ENCODE measurements at regions not wholly inside any gene's neighbourhood (a gene's known extent, or its start where the extent isn't known, plus 50 kb on each side); places are given as distances from the start of the nearest gene placed in this dataset.

DNA sequence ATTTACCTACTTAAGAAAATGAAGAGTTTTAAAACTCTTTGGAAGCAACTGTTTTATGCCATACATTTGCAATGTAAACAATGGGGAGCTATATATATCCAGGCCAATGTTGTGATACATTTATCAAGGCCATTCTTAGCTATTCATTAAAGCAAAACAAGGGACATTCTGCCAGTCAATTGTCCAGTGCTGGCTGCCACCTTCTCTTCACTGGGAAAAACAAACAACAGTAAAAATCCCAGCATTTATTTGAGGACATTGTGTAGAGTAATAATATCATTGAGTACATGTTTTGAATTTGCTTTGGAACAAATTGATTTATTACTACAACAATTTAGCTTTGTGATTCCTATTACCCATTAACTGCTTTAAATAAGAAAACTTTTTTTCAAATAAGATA lies 1107.4 kb downstream of the DTWD2 start:
- DNase-seq (ENCODE audit: low spot score) = no peak
- in situ Hi-C loops (cut with MboI; ENCODE audit: low sequenced_read_pairs, unreplicated experiment) = no loop called here
- TF ChIP-seq, protein P1, sequence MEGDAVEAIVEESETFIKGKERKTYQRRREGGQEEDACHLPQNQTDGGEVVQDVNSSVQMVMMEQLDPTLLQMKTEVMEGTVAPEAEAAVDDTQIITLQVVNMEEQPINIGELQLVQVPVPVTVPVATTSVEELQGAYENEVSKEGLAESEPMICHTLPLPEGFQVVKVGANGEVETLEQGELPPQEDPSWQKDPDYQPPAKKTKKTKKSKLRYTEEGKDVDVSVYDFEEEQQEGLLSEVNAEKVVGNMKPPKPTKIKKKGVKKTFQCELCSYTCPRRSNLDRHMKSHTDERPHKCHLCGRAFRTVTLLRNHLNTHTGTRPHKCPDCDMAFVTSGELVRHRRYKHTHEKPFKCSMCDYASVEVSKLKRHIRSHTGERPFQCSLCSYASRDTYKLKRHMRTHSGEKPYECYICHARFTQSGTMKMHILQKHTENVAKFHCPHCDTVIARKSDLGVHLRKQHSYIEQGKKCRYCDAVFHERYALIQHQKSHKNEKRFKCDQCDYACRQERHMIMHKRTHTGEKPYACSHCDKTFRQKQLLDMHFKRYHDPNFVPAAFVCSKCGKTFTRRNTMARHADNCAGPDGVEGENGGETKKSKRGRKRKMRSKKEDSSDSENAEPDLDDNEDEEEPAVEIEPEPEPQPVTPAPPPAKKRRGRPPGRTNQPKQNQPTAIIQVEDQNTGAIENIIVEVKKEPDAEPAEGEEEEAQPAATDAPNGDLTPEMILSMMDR (IDR thresholded peaks at IDR 0.05; ENCODE audit: borderline replicate concordance, control extremely low read depth, extremely low read depth, insufficient read depth, missing control alignments) = no peak

DNA sequence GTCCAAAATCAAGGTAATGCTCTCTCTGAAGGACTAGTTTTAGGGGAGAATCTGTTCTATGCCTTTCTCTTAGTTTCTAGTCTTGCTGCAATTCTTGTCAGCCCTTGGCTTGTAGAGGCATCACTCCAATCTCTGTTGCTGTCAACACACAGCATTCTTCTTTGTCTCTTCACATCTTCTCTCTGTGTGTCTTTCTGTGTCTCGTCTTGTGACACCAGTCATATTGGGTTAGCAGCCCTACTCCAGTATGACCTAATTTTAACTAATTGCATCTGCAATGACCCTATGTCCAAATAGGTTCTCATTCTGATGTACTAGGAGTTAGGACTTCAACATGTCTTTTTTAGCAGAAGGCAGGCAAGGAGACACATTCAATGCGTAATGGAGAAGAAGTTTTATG lies 1110.6 kb downstream of the DTWD2 start:
- TF ChIP-seq, protein P1 (IDR thresholded peaks at IDR 0.05; ENCODE audit: borderline replicate concordance, control extremely low read depth, extremely low read depth, insufficient read depth, missing control alignments) = no peak
- in situ Hi-C loops (cut with MboI; ENCODE audit: low sequenced_read_pairs, unreplicated experiment) = no loop called here
- DNase-seq (ENCODE audit: low spot score) = no peak

DNA sequence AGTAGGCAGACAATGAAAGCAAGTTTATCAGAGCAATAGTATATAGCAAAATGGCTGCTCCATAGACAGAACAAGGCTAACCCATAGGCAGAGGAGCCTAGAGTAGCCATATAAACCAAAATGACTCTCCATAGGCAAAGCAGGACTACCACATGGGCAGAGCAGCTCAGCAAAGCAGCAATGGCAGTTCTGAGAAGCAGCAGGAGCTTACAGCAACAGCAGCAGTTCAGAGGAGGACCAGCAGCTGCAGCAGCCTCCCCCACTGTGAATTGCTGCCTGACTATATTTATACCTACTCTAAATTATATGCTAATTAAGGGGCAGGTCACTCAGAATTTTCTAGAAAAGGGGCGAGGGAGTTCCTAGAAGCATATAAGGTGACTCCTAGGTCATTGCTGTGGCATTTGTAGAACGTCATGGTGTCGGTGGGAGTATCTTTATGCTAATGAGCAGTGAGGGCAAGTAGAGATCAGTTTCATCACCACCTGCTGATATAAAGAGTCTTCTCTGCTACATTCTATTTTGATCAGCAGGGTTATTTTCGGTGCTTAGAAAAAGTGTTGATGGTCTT lies 1115.5 kb downstream of the DTWD2 start:
- in situ Hi-C loops (cut with MboI; ENCODE audit: low sequenced_read_pairs, unreplicated experiment) = no loop called here
- no peak for DNase-seq (ENCODE audit: low spot score)
- TF ChIP-seq, protein P1 (IDR thresholded peaks at IDR 0.05; ENCODE audit: borderline replicate concordance, control extremely low read depth, extremely low read depth, insufficient read depth, missing control alignments) = no peak

DNA sequence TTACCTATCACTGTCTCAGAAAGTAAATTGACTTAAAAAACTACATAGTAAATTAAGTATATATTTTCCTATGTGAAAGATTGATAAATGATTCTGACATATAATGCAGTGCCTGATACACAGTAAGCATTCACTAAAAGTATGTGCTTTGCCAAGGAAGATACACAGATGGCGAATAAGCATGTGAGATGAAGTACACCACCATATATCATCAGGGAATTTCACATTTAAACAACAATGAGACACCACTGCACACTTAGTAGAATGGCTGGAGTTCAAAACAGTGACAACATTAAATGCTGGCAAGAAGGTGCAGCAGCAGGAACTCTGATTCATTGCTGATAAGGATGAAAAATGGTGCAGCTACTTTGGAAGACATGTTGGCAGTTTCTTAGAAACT lies 1118.8 kb downstream of the DTWD2 start:
- TF ChIP-seq, protein P1 (IDR thresholded peaks at IDR 0.05; ENCODE audit: borderline replicate concordance, control extremely low read depth, extremely low read depth, insufficient read depth, missing control alignments) = no peak
- DNase-seq (ENCODE audit: low spot score) = no peak
- in situ Hi-C loops (cut with MboI; ENCODE audit: low sequenced_read_pairs, unreplicated experiment) = no loop called here

DNA sequence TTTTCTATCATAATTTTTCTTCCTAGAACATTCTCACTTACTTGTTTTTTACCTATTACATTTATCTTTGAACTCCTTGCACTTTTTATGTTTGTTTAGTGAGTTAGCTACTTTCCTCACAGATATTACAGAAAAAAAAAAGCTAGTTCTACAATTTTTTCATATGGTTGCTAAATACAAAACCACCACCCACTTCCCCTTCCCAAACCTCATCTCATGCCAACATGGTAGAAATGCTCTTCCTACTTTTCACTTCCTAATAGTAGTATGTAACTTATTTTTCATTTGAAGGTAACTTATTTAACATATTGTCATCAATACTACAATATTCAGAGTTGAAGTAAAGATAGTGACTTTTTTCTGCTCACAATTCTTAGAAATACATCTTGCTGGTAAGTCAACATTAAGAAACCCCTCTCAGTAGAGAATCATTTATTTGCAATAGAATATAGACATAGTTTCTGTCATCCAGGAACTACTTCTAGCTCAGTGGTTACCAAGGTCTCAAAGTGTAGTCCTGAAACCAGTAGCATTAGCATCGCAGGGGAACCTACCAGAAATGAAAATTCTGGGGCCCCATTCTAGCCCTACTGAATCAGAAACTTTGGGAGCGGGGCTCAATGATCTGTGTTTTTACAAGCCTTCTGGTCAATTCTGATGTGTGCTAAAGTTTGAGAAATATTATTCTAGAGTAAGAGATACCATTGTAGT lies 1124.6 kb downstream of the DTWD2 start:
- TF ChIP-seq, protein P1 (IDR thresholded peaks at IDR 0.05; ENCODE audit: borderline replicate concordance, control extremely low read depth, extremely low read depth, insufficient read depth, missing control alignments) = no peak
- in situ Hi-C loops (cut with MboI; ENCODE audit: low sequenced_read_pairs, unreplicated experiment) = no loop called here
- no peak for DNase-seq (ENCODE audit: low spot score)

DNA sequence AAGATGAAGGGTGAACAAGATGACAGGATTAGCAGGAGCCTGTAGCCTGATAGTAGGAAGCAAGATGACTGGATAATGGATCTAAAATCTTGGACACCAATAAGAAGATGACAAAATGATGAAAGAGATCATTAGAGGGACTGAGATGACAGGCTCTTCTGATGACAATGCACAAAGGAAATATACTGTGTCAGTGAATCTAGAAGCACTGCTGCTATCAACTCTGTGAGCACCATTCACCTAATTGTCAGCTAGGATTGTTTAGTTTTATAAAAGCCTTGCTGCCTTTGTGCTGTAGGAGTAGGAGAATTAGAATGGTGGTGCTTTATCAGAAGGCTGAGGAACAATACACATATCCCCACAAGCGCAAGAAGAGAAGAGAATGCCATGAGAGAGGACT lies 1127.8 kb downstream of the DTWD2 start:
- in situ Hi-C loops (cut with MboI; ENCODE audit: low sequenced_read_pairs, unreplicated experiment) = no loop called here
- no peak for DNase-seq (ENCODE audit: low spot score)
- TF ChIP-seq, protein P1 (IDR thresholded peaks at IDR 0.05; ENCODE audit: borderline replicate concordance, control extremely low read depth, extremely low read depth, insufficient read depth, missing control alignments) = no peak
